Gastroesophageal sphincter (tissue), 4 donors: ENCODE measurements at regions not wholly inside any gene's neighbourhood (a gene's known extent, or its start where the extent isn't known, plus 50 kb on each side); places are given as distances from the start of the nearest gene placed in this dataset.
"Not testable (repeated sequence)": the region's sequence is repeated elsewhere in the genome, so short reads cannot be mapped to it uniquely, and the experiment has no call there.

Experiments
- ATAC-seq: fragments of 150-250 bp; one replicate; pipeline ENCODE4 v1.9.1; 2016; ENCODE audit warnings: mild to moderate bottlenecking, moderate library complexity
- H3K27ac ChIP-seq, 4 donors: fragments of 200-600 bp; sonication (generic) in 3 of 4; 1 replicate in 3 of 4; 2 replicates in 1 of 4; pipeline ENCODE4 v1.5.1; 2016 to 2019
- H3K27me3 ChIP-seq: fragments of 200-600 bp; sonication (generic); one replicate; pipeline ENCODE4 v1.5.1; 2019
- H3K36me3 ChIP-seq, 2 donors: fragments of 200-600 bp; sonication (generic); one replicate each; pipeline ENCODE4 v1.5.1; 2019; ENCODE audit warnings: control low read depth in 1 of 2
- H3K4me1 ChIP-seq, 3 donors: fragments of 200-600 bp; sonication (generic); 1 replicate in 2 of 3; 2 replicates in 1 of 3; pipeline ENCODE4 v1.5.1; 2016 to 2019; ENCODE audit warnings: control low read depth in 2 of 3
- H3K4me3 ChIP-seq, 2 donors: fragments of 200-600 bp; sonication (generic); one replicate each; pipeline ENCODE4 v1.5.1; 2019; ENCODE audit warnings: mild to moderate bottlenecking in 1 of 2, moderate library complexity in 1 of 2
- H3K9me3 ChIP-seq, 3 donors: fragments of 200-600 bp; sonication (generic); one replicate each; pipeline ENCODE4 v1.5.1; 2017 to 2019; ENCODE audit warnings: control low read depth in 2 of 3
- CTCF ChIP-seq, 4 experiments: fragments of 200-600 bp in 2 of 4; fragments of 450-650 bp in 2 of 4; sonication (generic) in 1 of 4; IDR thresholded peaks; one replicate each; pipeline ENCODE4 v1.5.1; 2017 to 2019; ENCODE audit warnings: antibody characterized with exemption in 4 of 4, mild to moderate bottlenecking in 2 of 4, moderate library complexity in 2 of 4
- EP300 ChIP-seq: sonication (generic); formaldehyde crosslinking; IDR thresholded peaks from one replicate; pipeline ENCODE4 v1.6.1; 2017; ENCODE audit warnings: antibody characterized with exemption, mild to moderate bottlenecking
- POLR2A ChIP-seq, 2 donors: fragments of 450-650 bp; IDR thresholded peaks; one replicate each; pipeline ENCODE4 v1.6.1; 2017; ENCODE audit warnings: antibody characterized with exemption in 2 of 2, mild to moderate bottlenecking in 2 of 2, moderate library complexity in 1 of 2
- POLR2AphosphoS5 ChIP-seq: sonication (generic); formaldehyde crosslinking; IDR thresholded peaks from one replicate; pipeline ENCODE4 v1.6.1; 2017; ENCODE audit warnings: antibody characterized with exemption
- WGBS, 2 donors: methylation state at CpG; one replicate each; pipeline ENCODE4 v1.1.5; 2018; ENCODE audit warnings: low coverage in 1 of 2; 5-methylcytosine and 5-hydroxymethylcytosine counted together

DNA sequence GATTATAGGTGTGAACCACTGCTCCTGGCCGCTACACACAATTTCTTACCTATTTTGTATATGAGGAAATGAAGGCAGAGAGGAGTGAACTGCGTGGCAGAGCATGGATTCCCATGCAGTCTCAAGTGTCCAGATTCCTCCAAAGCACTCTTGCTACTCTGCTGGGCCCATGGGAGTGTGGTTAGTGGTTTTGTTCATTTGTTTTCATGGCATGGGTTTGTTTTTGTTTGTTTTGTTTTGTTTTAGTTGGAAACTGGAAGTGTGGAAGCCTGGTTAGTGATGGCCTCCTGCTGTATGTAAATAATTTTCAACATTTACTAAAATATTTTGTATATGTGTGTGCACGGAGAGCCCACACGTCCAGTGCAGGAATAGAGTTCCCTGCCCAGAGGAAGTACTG lies 61.3 kb upstream of the LRCH1 start:
- H3K36me3 ChIP-seq: no peaks in the 10 kb centered on the region
- ATAC-seq: no peak
- peaks cover 4 to 31% (median 5%) of the 10 kb centered on the region in 3 donors for H3K4me1 ChIP-seq
- TF ChIP-seq CTCF (IDR thresholded peaks at IDR 0.05) (no peak), EP300 (no peak), POLR2A (IDR thresholded peaks at IDR 0.05) (no peak)
- H3K9me3 ChIP-seq: no peaks in the 10 kb centered on the region
- H3K27me3 ChIP-seq: no peaks in the 10 kb centered on the region
- WGBS, 2 donors: 86 to 89% methylated on average over 1 to 3 of the region's 4 CpGs
- no peak overlapping the region for H3K4me3 ChIP-seq
- no peak overlapping the region for H3K27ac ChIP-seq

DNA sequence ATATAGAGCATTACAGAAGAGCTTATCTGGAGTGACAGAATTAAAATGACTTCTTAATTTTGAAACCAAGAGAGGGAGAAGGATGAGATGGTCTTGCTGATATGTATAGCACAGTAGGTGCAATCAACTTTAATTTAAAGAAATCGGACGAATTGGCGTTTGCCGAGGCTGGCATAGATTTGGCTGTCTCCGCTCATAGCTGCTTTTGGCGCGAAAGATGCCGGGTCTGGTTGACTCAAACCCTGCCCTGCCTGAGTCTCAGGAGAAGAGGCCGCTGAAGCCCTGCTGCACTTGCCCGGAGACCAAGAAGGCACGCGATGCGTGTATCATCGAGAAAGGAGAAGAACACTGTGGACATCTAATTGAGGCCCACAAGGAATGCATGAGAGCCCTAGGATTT lies 62.3 kb upstream of the LRCH1 start:
- Histone ChIP-seq H3K27ac (peak overlapping the region in 1 of 4 donors; percentile 37), H3K4me1 (peaks cover 4 to 31% (median 5%) of the 10 kb centered on the region in 3 donors)
- H3K27me3 ChIP-seq, H3K9me3 ChIP-seq, H3K4me3 ChIP-seq, H3K36me3 ChIP-seq, ATAC-seq: not testable (repeated sequence)
- WGBS, 2 donors: 90 to 97% methylated on average over 2 to 11 of the region's 14 CpGs

GRCh38 chr13:46490129-46490528 lies 62.8 kb upstream of the LRCH1 start:
- 59% methylated on average over 2 of the region's 2 CpGs; no CpG with 5 or more reads in 1 of the 2 donors for WGBS, 2 donors
- Histone ChIP-seq H3K36me3 (no peaks in the 10 kb centered on the region), H3K27me3 (no peaks in the 10 kb centered on the region), H3K27ac (peak overlapping the region in 3 of 4 donors; percentile 19 to 37 (median 27)), H3K9me3 (peaks cover 0 to 11% (median 0%) of the 10 kb centered on the region in 3 donors), H3K4me1 (peaks cover 4 to 31% (median 5%) of the 10 kb centered on the region in 3 donors), H3K4me3 (no peak overlapping the region)
- peak; percentile 30 for ATAC-seq
- no peak for TF ChIP-seq POLR2AphosphoS5
- TF ChIP-seq EP300: no peak
- no peak for TF ChIP-seq POLR2A (IDR thresholded peaks at IDR 0.05)
- no peak for TF ChIP-seq CTCF (IDR thresholded peaks at IDR 0.05)

- H3K27ac ChIP-seq: peak overlapping the region in 3 of 4 donors; percentile 11 to 27 (median 19)
- WGBS, 2 donors: 33 to 71% methylated on average over 2 to 5 of the region's 5 CpGs
Measured at GRCh38 chr13:46489586-46490023, 63.4 kb upstream of the LRCH1 start.

GRCh38 chr13:46487748-46488147 lies 65.2 kb upstream of the LRCH1 start:
- ATAC-seq: no peak
- Histone ChIP-seq H3K27me3 (no peaks in the 10 kb centered on the region), H3K9me3 (peaks cover 0 to 27% (median 0%) of the 10 kb centered on the region in 3 donors), H3K36me3 (no peaks in the 10 kb centered on the region), H3K27ac (no peak overlapping the region), H3K4me1 (peaks cover 4 to 22% (median 5%) of the 10 kb centered on the region in 3 donors), H3K4me3 (no peak overlapping the region)
- TF ChIP-seq CTCF (IDR thresholded peaks at IDR 0.05) (no peak), POLR2AphosphoS5 (no peak), POLR2A (IDR thresholded peaks at IDR 0.05) (no peak), EP300 (no peak)
- WGBS, 2 donors: 94 to 100% methylated on average over 1 of the region's 1 CpG

More at GRCh38 chr13:46489586-46490023, 63.4 kb upstream of the LRCH1 start:
- H3K36me3 ChIP-seq: no peaks in the 10 kb centered on the region
- peak; percentile 66 for ATAC-seq
- H3K9me3 ChIP-seq: peaks cover 0 to 17% (median 0%) of the 10 kb centered on the region in 3 donors
- TF ChIP-seq CTCF (IDR thresholded peaks at IDR 0.05): no peak
- TF ChIP-seq POLR2AphosphoS5: peak; percentile 84
- no peak overlapping the region for H3K4me3 ChIP-seq
- no peaks in the 10 kb centered on the region for H3K27me3 ChIP-seq
- H3K4me1 ChIP-seq: peaks cover 4 to 31% (median 5%) of the 10 kb centered on the region in 3 donors
